A549 (cell line): ENCODE measurements at regions not wholly inside any gene's neighbourhood (a gene's known extent, or its start where the extent isn't known, plus 50 kb on each side); places are given as distances from the start of the nearest gene placed in this dataset.

Source experiments
- ATAC-seq, 2 experiments: fragments of 200-7000 bp in 1 of 2; fragments of >200 bp in 1 of 2; cut with Nextera tagmentation in 1 of 2; cut with Tn5 transposase in 1 of 2; 3 replicates each; pipeline versions ENCODE4 v1.8.0 to v1.9.1; 2018 to 2020; ENCODE audit warnings: mild to moderate bottlenecking in 1 of 2, moderate library complexity in 1 of 2
- CTCF ChIA-PET: fragments of 300-600 bp; sonication (Branson Sonifier 250); formaldehyde crosslinking; extraction: SDS; loops from one replicate; lab custom pipeline; 2021; ENCODE audit warnings: antibody characterized with exemption, inconsistent platforms; lab: Yijun Ruan, JAX
- POLR2A ChIA-PET: fragments of 350-600 bp; formaldehyde crosslinking; extraction: SDS; loops from one replicate; lab custom pipeline; 2021; ENCODE audit warnings: antibody characterized with exemption, inconsistent platforms; lab: Yijun Ruan, JAX
- DNase-seq, 2 experiments: peaks; one replicate each; pipeline versions ENCODE4 v3.0.0 to v3.0.0-alpha.2; 2011 to 2016; ENCODE audit warnings: low read depth in 1 of 2, low spot score in 1 of 2
- FAIRE-seq: peaks from 2 replicates; lab custom pipeline; 2011; peaks lifted over from hg19 to GRCh38; lab: Jason Lieb, UNC
- H3K27ac ChIP-seq, 2 experiments: fragments of >200 bp; sonication (Bioruptor Twin); formaldehyde crosslinking; 3 replicates each; pipeline ENCODE4 v1.5.1; 2016 to 2017
- H3K4me1 ChIP-seq: fragments of >200 bp; sonication (Bioruptor Twin); formaldehyde crosslinking; 3 replicates; pipeline ENCODE4 v1.6.1; 2016
- H3K4me2 ChIP-seq: fragments of >200 bp; sonication (Bioruptor Twin); formaldehyde crosslinking; 3 replicates; pipeline ENCODE4 v1.6.1; 2016
- H3K4me3 ChIP-seq: fragments of >200 bp; sonication (Bioruptor Twin); formaldehyde crosslinking; 3 replicates; pipeline ENCODE4 v1.5.1; 2016
- H3K9me3 ChIP-seq: fragments of >200 bp; sonication (Bioruptor Twin); formaldehyde crosslinking; 3 replicates; pipeline ENCODE4 v1.6.1; 2016
- BCL3 ChIP-seq: fragments of >200 bp; sonication (Bioruptor Twin); formaldehyde crosslinking; IDR thresholded peaks from 3 replicates; pipeline ENCODE4 v1.6.1; 2016
- CBX2 ChIP-seq: fragments of 200-600 bp; sonication (generic); IDR thresholded peaks from 2 replicates; pipeline ENCODE4 v1.6.1; 2016; ENCODE audit warnings: low read depth, mild to moderate bottlenecking, borderline replicate concordance
- EP300 ChIP-seq, 2 experiments: fragments of >200 bp; sonication (Bioruptor Twin); formaldehyde crosslinking; IDR thresholded peaks; 2 replicates in 1 of 2; 3 replicates in 1 of 2; pipeline ENCODE4 v1.6.1; 2016 to 2017
- ESRRA ChIP-seq: fragments of 150-350 bp; IDR thresholded peaks from 2 replicates; pipeline ENCODE4 v1.6.1; 2014; ENCODE audit warnings: mild to moderate bottlenecking, low read length, borderline replicate concordance
- FOSB ChIP-seq: fragments of 250-450 bp; sonication (Bioruptor Pico); IDR thresholded peaks from 2 replicates; pipeline ENCODE4 v1.5.0; 2020; ENCODE audit warnings: mild to moderate bottlenecking, moderate library complexity
- FOSL2 ChIP-seq, 2 experiments: fragments of 450-650 bp in 1 of 2; fragments of >200 bp in 1 of 2; sonication (Bioruptor Twin) in 1 of 2; formaldehyde crosslinking; IDR thresholded peaks; 2 replicates each; pipeline versions ENCODE4 v1.5.0 to v1.6.1; 2016 to 2020; ENCODE audit warnings: mild to moderate bottlenecking in 1 of 2, moderate library complexity in 1 of 2
- HMGXB4 ChIP-seq: fragments of 250-450 bp; sonication (Bioruptor Pico); IDR thresholded peaks from 2 replicates; pipeline ENCODE4 v1.5.0; 2021; ENCODE audit warnings: mild to moderate bottlenecking, moderate library complexity, borderline replicate concordance
- HOXA7 ChIP-seq: fragments of 250-450 bp; sonication (Bioruptor Pico); IDR thresholded peaks from 2 replicates; pipeline ENCODE4 v1.5.0; 2020; ENCODE audit warnings: mild to moderate bottlenecking, moderate library complexity
- HOXB13 ChIP-seq: fragments of 250-450 bp; sonication (Bioruptor Pico); IDR thresholded peaks from 2 replicates; pipeline ENCODE4 v1.5.0; 2020; ENCODE audit warnings: low read depth, mild to moderate bottlenecking, moderate library complexity
- JUN ChIP-seq, 2 experiments: fragments of >200 bp; sonication (Bioruptor Twin); formaldehyde crosslinking; IDR thresholded peaks; 2 replicates in 1 of 2; 3 replicates in 1 of 2; pipeline ENCODE4 v1.6.1; 2016 to 2017
- JUNB ChIP-seq: fragments of >200 bp; sonication (Bioruptor Twin); formaldehyde crosslinking; IDR thresholded peaks from 2 replicates; pipeline ENCODE4 v1.6.1; 2016
- KDM1A ChIP-seq: fragments of 200-600 bp; sonication (generic); IDR thresholded peaks from 2 replicates; pipeline ENCODE4 v1.6.1; 2016; ENCODE audit warnings: low read depth, mild to moderate bottlenecking
- KDM5A ChIP-seq: fragments of 200-600 bp; sonication (generic); IDR thresholded peaks from 2 replicates; pipeline ENCODE4 v1.6.1; 2016; ENCODE audit warnings: antibody characterized with exemption, mild to moderate bottlenecking
- MAZ ChIP-seq: fragments of 150-350 bp; IDR thresholded peaks from 2 replicates; pipeline ENCODE4 v1.6.1; 2014; ENCODE audit warnings: antibody characterized with exemption, low read depth, low read length, borderline replicate concordance
- NFE2L2 ChIP-seq: fragments of 150-350 bp; conservative IDR thresholded peaks from 2 replicates; pipeline ENCODE4 v1.6.1; 2014; ENCODE audit warnings: low read length
- RARB ChIP-seq: fragments of 250-450 bp; sonication (Bioruptor Pico); IDR thresholded peaks from 2 replicates; pipeline ENCODE4 v1.8.0; 2021; ENCODE audit warnings: mild to moderate bottlenecking, moderate library complexity
- SMC3 ChIP-seq: fragments of >200 bp; sonication (Bioruptor Twin); formaldehyde crosslinking; IDR thresholded peaks from 3 replicates; pipeline ENCODE4 v1.6.1; 2018; ENCODE audit warnings: inconsistent platforms
- TP53 ChIP-seq: fragments of 250-450 bp; sonication (Bioruptor Pico); IDR thresholded peaks from 2 replicates; pipeline ENCODE4 v1.5.0; 2021; ENCODE audit warnings: mild to moderate bottlenecking, moderate library complexity
- ZC3H11A ChIP-seq: fragments of 450-650 bp; IDR thresholded peaks from 2 replicates; pipeline ENCODE4 v1.6.1; 2014; ENCODE audit warnings: antibody characterized with exemption, mild to moderate bottlenecking
- ZFP36 ChIP-seq: fragments of 450-650 bp; IDR thresholded peaks from 2 replicates; pipeline ENCODE4 v1.6.1; 2014; ENCODE audit warnings: borderline replicate concordance; ENCODE audit not compliant: partially characterized antibody
- ZNF302 ChIP-seq: fragments of 250-450 bp; sonication (Bioruptor Pico); IDR thresholded peaks from 2 replicates; pipeline ENCODE4 v1.9.0; 2021; ENCODE audit warnings: inconsistent platforms, mild to moderate bottlenecking, moderate library complexity
- WGBS: methylation state at CpG from one replicate; pipeline ENCODE4 v1.1.6; 2017; ENCODE audit errors: missing lambda C conversion rate; 5-methylcytosine and 5-hydroxymethylcytosine counted together
- TF ChIP-seq, protein P1 (sequence below): IDR thresholded peaks from 2 replicates; pipeline ENCODE4 v1.6.1; 2012
- TF ChIP-seq, protein P2 (sequence below): IDR thresholded peaks from 2 replicates; pipeline ENCODE4 v1.6.1; 2012
- TF ChIP-seq, protein P3 (sequence below): fragments of 450-650 bp; IDR thresholded peaks from 2 replicates; pipeline ENCODE4 v1.6.1; 2014; ENCODE audit warnings: antibody characterized with exemption

DNA sequence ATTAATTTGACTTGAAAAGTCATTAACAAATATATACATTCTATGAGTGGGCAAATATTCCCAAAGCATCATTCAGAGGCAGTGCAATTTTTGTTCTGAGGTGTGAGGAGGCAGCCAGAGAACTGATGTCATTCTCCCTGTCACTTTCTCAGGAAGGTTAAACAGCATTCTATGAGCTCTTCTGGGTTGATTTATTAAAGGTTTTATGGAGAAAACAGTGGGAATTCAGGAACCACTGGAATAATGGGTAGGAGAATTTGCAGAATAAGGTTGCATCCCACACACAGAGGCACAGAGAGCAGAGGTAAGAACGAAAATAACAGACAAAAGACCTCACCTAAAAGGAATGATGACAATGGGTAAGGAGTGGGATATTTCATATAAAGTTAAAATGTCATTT is 860.6 kb downstream of the TFAP2A start:
- DNase-seq (no peak), FAIRE-seq (no peak), ATAC-seq (no peak)
- no peak overlapping the region for H3K4me2 ChIP-seq
- POLR2A ChIA-PET: no interaction called here
- 14% methylated on average over 1 of the region's 1 CpG for WGBS
- TF ChIP-seq, protein P1, sequence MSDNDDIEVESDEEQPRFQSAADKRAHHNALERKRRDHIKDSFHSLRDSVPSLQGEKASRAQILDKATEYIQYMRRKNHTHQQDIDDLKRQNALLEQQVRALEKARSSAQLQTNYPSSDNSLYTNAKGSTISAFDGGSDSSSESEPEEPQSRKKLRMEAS: no peak
- TF ChIP-seq ZFP36 (no peak), FOSL2 (IDR thresholded peaks at IDR 0.05) (no peak), FOSL2 (CRISPR knock-in tag; IDR thresholded peaks at IDR 0.05) (no peak), ZNF302 (no peak), KDM1A (no peak), ZC3H11A (no peak), JUNB (no peak), HOXA7 (no peak), NFE2L2 (no peak), KDM5A (no peak), TP53 (no peak), MAZ (no peak), CBX2 (no peak), ESRRA (no peak)
- TF ChIP-seq, protein P2, sequence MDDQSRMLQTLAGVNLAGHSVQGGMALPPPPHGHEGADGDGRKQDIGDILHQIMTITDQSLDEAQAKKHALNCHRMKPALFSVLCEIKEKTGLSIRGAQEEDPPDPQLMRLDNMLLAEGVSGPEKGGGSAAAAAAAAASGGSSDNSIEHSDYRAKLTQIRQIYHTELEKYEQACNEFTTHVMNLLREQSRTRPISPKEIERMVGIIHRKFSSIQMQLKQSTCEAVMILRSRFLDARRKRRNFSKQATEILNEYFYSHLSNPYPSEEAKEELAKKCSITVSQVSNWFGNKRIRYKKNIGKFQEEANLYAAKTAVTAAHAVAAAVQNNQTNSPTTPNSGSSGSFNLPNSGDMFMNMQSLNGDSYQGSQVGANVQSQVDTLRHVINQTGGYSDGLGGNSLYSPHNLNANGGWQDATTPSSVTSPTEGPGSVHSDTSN: no peak
- no peaks in the 10 kb centered on the region for H3K4me1 ChIP-seq
- no peak overlapping the region for H3K4me3 ChIP-seq
- 0 out of 3 replicates have a peak, but pooled peaks cover 3% of the 10 kb centered on the region for H3K9me3 ChIP-seq
- H3K27ac ChIP-seq: no peak overlapping the region
- CTCF ChIA-PET: no interaction called here

DNA sequence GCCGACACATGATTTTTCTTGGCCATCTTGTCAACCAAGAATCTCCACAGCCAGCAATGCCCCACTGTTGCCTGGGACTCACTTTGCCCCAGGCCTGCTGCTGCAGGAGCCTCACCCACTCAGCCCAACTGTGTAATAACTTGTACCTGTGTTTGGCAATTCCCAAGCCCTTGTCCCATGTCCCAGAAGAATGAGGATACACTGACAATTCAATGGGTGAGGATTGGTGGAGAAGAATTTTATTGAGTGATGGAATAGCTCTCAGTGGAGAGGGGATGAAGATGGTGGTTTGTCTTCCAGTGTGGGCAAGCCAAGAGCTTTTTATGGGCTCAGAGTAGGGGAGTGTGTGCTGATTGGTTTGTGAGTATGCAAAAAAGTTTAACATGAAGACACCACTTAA is 861.9 kb downstream of the TFAP2A start:
- no peak for DNase-seq
- no peak for FAIRE-seq
- Histone ChIP-seq H3K4me2 (no peak overlapping the region), H3K4me1 (no peaks in the 10 kb centered on the region), H3K27ac (no peak overlapping the region), H3K4me3 (no peak overlapping the region), H3K9me3 (0 out of 3 replicates have a peak, but pooled peaks cover 3% of the 10 kb centered on the region)
- TF ChIP-seq JUN (IDR thresholded peaks at IDR 0.05) (no peak), HOXB13 (no peak), RARB (CRISPR knock-in tag) (no peak), SMC3 (no peak), FOSB (no peak), ESRRA (no peak), EP300 (IDR thresholded peaks at IDR 0.05) (no peak), HMGXB4 (CRISPR knock-in tag) (no peak), NFE2L2 (no peak), ZNF302 (no peak), BCL3 (no peak), JUNB (no peak)
- TF ChIP-seq, protein P3, sequence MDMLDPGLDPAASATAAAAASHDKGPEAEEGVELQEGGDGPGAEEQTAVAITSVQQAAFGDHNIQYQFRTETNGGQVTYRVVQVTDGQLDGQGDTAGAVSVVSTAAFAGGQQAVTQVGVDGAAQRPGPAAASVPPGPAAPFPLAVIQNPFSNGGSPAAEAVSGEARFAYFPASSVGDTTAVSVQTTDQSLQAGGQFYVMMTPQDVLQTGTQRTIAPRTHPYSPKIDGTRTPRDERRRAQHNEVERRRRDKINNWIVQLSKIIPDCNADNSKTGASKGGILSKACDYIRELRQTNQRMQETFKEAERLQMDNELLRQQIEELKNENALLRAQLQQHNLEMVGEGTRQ: no peak
- TF ChIP-seq, protein P1: no peak
- ChIA-PET CTCF (no interaction called here), POLR2A (no interaction called here)
- 36% methylated on average over 1 of the region's 1 CpG for WGBS
- ATAC-seq: no peak
